ENCODE measurements at regions not wholly inside any gene's neighbourhood (a gene's known extent, or its start where the extent isn't known, plus 50 kb on each side); places are given as distances from the start of the nearest gene placed in this dataset.

DNA sequence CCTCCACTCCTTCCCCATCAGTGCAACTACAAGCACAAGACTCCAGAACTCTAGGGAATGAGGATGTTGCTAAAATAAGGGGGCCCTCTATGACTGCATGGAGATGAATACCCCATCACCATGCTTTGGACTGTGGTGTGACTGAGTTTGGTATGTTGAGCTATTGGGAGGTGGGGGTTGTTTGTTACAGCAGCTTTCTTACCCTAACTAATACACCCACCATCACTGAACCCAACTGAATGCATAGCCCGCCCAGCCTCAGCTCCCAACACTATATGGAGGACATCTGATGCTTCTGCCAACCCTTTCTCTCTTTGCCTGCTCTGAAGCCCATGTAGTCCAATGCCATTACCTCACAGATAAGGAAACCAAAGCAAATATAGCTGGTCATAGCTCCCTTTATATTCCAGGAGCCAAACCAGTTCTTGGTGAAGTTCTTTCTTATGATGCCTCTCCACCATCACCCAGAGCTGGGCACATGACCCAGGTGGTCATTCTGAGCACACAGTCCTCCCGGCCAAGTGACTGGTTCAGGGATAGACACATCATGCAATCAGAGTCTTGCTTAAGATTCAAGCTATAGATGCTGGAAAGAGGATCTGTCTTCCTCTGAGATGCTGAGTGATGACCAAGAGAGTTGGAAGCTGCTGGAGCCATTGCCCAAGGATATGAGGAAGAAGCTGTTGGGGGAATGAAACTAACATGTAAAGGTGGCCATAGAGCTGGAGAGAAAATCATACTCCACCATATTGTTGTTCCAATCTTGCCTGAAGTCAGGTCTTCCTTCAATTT, 155.6 kb upstream of the HAAO start:
- DNase-seq = no peak

DNA sequence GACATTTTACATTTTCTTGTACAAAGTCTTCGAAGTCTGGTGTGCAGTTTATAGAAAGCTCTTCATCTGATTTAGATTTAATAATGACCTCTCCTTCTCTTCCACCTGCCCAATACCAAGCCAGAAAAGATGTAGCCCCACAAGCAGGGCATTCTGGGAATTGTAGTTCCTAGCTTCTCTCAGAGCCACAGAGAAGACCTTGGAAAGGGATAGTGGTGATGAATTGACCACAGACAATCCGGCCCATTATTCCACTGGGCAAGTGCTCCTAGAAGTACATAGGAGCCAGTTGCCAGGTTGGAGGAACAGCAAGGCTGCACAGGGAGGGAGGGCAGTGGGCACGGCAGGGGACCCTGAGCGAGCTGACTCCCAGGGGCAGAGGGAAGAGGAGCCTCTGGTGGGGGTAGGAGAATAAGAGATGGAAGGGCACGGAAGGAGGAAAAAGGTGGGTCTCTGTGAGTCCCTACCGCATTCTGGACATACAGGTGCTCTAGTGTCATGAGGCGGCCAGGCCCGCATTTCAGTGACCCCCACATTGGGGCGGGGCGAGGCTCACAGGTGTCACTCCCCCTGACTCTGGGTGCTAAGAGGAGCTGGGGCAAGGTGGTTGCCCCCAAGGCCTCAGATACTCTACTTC, 152.5 kb upstream of the HAAO start:
- DNase-seq = no peak

DNA sequence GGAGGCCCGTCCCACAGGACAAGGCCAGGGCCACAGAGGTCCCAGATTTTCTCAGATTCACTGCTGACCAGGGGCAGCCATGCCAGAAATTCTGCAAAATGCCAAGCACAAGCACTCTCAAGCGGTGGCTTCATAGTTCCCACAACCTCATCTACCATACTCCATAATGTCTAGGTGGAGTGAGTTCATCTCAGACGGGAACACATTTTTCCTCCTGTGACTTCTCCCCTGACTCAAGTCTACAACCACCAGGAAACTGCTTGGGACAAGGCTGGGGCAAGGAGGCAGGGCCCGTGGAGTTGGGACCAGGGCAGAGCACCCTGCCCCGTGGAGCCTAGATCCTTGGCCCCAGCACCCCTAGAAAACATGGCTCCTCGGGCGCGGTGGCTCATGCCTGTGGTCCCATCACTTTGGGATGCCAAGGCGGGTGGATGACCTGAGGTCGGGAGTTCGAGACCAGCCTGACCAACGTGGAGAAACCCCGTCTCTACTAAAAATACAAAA, 150.7 kb upstream of the HAAO start:
- no peak for DNase-seq

DNA sequence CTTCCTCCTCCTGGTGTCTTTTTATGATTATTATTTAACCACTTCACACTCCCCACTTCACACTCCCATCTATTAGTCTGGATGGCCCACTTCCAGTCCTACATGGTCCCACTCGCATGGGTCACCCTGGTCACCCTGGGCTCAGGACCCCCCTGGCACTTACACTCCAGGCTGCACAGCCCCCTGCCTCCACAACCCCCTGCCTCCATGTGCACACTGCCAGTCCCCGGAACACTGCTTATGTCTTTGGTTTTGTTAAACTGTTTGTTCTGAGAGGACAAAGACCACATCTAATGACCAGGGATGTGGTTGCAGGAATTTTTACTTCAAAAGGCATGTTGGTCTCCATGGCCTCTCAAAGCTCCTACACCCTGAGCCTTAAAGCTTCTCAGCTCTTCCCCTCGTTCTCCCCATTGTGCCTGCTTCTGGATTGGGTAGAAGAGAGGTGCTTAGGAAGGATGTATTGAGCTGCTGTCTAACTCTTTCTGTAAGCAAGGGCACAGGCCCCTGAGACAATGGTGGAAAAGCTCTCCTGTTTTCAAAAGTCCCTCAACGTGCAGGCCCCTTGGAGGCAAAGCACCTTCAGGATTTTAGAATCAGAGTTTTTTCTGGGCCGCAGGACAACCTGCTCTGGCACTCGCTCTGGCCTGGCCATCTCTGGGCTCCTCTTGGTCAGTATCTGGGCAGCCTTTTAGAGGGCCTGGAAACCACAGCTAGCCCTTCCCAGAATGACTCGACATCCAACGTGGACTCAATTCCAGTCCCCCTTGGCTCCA, 150.0 kb upstream of the HAAO start:
- no peak for DNase-seq

DNA sequence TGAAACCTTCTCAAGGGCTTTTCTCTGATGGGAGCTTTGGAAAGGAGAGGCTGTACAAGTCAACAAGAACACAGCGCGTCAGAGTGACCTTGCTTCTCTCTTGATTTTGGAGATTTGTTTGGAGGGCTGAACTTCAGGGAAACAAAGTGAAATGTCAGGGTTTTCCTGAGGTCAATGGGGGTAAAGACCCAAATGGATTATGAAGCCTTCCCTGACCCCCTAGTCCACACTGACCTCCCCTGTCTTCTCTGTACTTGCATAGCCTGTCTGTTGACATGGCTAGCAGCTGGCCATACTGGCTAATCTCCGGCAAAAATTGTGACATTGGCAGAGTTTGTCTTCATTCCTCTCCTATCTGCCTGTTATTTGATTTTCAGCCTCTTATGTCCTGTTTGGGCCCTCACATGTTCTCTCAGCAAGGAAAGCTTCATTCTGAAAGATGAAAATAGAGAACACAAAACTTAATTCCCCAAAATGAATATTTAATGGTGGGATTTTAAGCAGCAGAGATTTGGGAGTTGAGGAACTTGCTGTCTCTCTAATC, 149.3 kb upstream of the HAAO start:
- DNase-seq = no peak

DNA sequence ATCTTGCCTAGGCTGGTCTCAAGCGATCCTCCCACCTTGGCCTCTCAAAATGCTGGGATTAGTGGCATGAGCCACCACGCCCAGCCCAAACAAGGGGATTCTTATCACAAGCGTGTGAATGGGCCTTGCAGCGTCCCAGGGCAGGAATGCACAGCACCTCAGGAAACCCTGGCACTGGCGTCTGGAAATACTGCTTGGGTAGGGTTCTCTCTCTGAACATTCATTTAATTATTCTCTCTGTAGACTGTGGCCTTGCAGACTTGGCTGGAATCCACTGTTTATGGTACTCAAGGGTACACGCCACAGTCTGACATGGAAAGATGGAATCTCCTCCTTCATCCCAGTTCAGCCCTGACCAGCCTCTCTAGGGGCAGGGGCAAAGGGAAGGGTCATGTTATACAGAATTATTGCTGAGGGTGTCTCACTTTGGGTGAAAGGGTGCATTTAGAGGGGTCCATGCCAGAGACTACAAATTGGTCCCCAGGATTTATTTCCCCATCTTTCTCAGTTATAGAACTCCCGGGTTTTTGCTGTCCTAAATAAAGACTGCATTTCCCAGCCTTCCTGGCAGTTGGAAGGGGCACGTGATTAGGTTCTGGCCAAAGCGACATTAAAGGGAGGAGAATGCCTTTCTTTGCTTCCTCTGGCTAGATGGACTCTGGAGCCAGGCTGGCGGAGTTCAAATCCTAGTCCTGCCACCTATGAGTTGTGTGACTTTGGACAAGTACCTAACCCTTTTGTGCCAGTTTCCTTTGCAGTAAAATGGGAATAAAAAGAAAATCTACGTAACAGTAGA, 147.2 kb upstream of the HAAO start:
- no peak for DNase-seq

DNA sequence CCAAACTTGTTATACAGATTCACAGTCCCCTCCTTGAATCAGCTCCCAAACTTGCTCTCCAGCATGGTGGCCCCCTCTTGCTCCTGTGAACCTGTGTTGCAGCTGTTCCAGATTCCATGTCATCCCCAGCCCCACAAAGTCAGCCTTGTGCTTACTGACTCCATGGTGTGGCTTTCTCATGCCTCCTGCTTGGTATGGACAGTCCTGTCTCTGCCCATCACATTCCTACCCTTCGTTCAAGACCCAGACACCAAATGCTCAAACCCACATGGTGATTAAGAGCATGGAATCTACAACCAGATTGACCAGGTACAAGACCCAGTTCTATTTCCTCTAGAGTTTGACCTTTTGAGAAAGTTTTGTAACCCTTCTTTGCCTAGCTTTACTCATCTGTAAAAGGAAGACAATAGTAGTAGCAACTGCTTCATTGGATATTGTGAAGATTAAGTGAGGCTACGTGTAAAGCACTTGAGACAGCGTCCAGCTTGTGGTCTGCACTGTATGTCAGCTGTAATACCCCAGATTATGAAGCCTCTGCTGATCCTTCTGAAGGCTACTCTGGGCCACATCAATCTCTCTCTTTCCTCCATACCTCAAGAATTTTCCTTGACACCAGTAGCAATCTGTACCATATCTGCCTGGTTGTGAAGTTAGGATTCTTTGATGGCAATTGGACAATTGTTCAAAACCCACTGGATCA, 146.4 kb upstream of the HAAO start:
- no peak for DNase-seq

DNA sequence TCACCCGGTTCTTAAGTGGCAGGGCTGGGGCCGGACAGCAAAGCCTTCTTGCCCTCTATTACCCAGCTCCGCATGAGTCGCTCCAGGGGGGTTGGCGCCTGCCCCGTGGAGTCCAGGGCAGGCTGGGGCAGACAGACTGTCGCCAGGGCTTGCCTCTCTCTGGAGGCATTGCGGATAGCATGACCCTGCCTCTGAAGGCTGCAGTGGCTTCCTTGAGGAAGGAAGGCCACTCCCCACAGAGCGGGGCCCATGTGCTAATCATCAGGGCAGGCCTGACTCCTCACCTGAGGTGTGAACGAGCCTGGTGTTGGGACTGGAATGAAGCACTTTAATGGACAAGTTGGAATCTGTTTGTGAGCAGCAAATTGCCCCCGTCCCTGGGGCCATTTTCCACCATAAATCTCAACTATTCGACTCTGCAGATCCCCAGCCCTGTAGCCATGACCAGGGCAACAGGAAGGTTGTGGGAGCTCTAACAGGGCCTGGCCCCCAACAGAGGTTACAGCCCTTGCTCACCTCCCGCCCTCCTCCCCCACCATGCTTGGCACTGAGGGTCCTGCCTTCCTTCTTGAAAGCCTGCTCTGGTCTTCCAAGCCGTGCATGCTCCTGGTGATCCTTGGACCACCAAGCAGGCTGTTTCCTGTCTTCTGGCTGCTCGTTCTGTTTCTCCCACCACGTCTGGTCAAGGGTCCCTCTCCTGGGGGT, 144.9 kb upstream of the HAAO start:
- no peak for DNase-seq

DNA sequence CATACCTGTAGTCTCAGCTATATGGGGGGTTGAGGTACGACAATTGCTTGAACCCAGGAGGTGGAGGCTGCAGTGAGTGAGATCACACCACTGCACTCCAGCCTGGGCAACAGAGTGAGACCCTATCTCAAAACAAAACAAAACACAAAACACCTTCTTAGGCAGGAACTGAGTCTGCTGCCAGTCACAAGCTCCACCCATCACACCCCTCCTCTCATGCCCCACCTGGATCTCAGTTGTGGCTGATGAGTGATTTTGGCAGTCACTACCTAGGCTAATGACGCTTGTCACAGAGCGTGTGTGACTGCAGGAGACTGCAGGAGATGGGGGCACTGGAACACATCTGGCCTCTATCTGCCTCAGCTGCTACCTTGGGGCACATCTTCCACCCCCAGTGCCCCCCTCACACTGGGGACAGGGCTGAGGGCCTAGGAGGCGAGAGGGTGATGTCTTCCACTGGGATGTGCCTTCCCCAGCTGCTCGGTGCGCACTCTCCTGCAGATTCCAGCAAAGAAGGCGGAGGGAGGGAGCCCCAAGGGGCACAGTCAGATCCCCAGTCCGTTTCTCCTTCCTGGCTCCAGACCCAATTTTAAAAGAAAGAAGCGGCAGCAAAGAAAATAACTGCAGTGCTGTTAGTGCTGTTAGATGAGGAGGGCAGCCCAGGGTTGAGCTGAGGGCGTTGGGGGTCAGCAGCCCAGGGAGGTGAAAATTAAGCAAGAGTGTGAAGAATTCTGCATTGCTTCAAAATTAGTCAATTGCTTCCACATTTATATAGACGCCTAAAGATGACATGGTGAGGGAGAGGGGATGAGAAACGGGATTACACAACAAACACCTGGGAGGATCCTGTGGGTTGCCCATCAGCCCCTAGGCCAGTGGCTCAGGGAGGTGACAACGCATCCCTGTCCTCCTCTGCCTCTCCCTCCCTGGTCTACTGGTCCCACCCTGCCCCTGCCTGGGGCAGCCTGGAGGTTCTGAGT, 143.6 kb upstream of the HAAO start:
- DNase-seq = no peak

DNA sequence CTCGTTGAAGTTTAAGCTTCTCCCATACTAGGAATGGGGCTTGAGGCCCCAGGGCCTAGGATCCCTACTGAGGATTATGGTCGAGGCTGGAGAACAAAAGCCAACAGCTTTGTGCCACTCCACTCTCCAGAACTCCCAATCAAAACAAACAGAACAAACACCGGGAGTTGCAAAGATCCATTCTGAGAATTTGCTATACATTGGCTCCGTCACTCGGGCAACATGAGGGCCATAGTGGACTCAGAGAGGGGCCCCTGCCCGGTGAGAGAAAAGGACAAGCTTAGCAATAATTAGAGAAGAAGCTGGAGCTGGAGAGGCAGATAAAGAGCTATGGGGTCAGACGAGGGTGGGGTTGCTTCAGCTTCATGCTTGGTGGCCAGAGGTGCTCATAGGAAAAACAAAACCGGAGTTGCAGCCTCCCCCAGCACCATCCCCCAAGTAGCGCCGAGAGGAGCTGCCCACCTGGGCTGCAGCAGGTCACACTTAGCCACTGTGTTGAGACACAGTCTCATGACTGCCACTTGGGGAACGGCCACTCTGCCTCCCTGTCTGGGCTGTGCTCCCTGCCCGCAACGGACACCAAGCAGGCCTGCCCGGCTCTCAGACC, 142.3 kb upstream of the HAAO start:
- no peak for DNase-seq

DNA sequence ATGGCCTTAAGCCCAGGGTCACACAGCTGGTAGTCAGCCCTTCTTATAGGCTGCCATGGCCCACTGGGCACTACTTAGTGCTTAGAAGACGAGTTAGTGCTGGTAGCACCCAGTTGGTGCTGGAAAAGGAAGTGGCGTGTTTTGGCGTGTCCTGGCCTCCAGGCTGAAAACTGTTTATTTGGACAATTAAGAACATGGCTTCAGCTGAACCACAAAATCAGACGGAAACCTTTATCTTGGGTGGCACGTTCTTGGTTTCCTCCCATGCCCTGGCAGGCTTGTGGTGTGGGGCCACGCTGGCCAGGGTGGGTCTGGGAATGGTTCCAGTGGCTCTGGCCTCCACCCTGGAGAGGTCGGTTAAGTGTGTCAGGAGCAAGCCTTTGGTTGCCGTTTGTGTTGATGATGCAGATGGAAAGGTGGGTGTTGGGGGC, 141.5 kb upstream of the HAAO start:
- no peak for DNase-seq

DNA sequence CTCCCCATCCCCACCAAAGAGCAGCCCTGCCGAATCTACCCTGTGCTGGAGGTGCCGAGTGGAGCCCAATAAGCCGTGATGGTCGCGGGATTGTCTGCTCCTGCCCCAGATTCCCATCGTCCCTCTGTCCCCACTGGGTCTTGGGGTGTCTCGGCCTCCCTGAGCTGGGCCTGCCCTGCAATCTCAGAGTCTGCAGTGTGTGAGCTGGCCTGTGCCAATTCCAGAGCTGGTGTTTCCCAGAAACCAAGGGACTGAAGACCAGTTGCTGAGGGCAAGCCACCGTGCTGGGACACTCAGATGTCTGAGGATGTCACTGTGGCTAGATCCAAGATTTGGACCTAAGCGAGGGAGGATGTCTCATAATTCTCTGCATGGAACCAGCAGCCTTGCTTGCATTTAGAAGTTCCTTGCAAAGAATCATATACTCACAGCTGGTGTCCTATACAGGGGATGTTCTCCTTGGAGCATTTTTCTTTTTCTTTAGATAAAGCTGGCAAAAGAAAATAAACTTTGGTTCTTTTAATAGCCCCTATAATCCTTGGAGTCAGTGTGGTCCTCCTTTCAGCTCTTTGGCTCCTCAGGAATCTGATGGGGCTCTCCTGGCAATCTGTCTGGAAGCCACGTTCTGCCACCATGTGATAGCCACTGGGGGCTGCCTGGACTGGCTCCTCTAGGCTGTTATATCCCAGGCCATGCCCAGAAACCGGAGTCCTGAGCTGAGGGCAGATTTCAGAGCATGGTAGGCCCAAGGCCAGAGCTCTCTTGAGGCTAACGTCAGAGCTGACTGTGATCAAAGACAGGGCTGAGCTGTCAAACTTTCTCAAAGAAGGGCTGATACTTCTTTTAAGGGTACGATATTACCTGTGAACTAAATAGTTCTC, 140.1 kb upstream of the HAAO start:
- DNase-seq = no peak

DNA sequence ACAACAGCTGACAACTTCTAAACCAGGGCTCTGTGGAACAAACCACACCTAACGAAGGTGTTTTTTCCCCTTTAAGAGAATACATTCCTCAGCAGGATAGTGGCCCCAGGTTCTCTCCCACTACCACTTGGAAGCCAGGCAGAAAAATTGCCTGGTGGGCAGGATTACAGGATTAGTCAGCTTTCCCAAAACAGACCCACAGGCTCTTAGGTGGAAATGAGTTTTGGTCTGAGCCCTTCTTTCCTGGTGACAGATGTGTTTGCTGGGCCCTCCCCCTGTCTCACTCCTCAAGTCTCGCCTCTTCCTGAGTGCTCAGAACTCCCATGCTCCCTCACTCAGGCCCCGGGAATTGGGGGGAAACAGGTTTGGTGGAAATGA, 139.4 kb upstream of the HAAO start:
- no peak for DNase-seq

DNA sequence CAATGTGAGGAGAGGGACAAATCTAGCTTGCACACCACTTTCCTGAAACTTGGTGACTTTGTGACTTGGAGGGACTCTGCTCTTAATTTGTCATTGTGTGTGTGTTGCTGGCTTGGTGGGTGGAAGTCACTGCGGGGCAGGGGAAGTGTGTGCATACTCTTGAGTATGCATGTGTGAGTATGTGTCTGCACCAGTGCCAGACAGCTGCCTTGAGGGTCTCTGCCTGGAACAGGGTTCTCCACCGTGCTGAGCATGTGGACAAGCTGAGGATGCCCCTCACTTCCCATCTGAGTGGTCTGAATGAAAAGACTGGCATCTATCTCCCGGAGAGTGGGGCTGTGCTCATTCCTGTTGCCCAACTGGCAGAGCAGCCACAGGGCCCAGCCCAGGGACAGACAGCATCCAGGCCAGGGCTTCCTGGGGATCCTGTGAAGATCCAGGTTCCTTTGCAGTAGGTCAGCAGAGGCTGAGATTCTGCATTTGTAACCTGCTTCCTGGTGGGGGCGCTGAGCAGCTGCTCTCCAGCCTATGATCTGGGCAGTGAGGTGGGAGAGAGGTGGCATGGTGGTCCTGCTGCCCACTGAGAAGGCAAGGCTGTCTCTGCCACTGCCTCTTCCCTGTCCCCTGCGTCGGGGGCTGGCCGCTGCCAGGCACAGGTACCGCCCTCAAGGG, 138.9 kb upstream of the HAAO start:
- DNase-seq = no peak

DNA sequence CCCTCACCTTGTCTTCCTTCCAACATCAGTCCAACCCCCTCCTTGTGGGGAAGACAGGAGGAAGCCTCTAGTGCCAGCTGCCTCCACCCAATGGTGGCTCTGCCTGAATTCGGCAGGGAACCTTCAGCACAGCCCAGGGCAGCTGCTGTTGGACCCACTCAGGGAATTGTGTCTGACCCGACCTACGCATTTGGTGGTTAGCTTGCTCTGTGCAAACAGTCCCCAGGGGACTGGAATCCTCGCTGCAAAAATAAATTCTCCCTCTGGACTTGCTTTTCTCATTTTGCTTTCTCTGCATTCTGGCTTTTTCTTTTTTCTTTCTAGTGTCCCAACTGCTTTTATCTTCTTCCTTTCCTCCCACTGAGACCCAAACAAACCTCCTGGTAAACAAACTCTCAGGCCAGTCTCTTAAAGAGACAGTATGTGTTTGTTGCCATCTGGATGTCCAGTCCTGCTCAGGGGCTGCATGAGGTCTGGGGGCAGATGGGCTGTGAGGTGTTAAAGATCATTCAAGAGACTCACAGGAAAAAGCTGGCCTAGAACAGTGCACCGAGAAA, 137.7 kb upstream of the HAAO start:
- no peak for DNase-seq

DNA sequence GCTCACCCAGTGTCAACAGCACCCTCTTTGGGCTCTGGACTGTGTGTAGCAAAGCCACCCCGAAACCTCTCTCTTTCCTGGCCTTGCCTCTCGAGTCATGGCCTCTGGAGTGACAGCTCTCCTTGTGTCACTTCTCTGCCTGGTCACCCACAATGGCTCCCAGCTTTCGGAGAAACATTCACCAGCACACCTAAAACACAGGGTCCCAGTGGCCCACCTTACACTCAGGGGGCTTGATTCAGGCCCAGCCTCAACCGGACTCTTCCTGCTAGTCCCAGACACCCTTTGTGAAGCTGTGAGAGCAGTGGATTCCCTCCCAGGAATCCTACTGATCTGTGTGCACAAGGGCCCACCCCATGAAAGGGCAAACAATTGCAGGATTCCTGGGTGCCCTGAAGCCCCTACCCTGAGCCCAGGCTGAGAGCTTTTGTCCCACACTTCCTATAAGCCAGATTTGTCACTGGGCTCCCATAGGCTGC, 137.2 kb upstream of the HAAO start:
- DNase-seq = no peak
